ENCODE measurements at regions not wholly inside any gene's neighbourhood (a gene's known extent, or its start where the extent isn't known, plus 50 kb on each side); places are given as distances from the start of the nearest gene placed in this dataset.

- WGBS (ENCODE audit: insufficient coverage): 84% methylated on average over 13 of the region's 13 CpGs
- H3K4me3 Mint-ChIP-seq: no peak overlapping the region
- intact Hi-C loops (cut with micrococcal nuclease): no loop called here
- no peak overlapping the region for H3K27ac ChIP-seq (ENCODE audit: low read length)
- H3K4me1 Mint-ChIP-seq: no peaks in the 10 kb centered on the region
- H3K9me3 ChIP-seq (ENCODE audit: control insufficient read depth, insufficient read depth, low read length): no peaks in the 10 kb centered on the region
- H3K27me3 ChIP-seq (ENCODE audit: control insufficient read depth, insufficient read depth, low read length): no peaks in the 10 kb centered on the region
- TF ChIP-seq CTCF (IDR thresholded peaks at IDR 0.05): no peak
- no peaks in the 10 kb centered on the region for H3K36me3 Mint-ChIP-seq
- ATAC-seq (no peak), DNase-seq (no peak)
- no peaks in the 10 kb centered on the region for H3K4me1 ChIP-seq (ENCODE audit: control insufficient read depth, insufficient read depth, low read length)
- H3K27me3 Mint-ChIP-seq (ENCODE audit: low read depth in 2 of 2): peaks cover 0 to 4% of the 10 kb centered on the region in 2 donors
- no peak overlapping the region for H3K4me3 ChIP-seq (ENCODE audit: low read length)
- H3K36me3 ChIP-seq (ENCODE audit: control insufficient read depth, insufficient read depth, low read length): no peaks in the 10 kb centered on the region
- no peak overlapping the region for H3K27ac Mint-ChIP-seq
- peaks cover 0 to 8% of the 10 kb centered on the region in 2 donors for H3K9me3 Mint-ChIP-seq
Observed at GRCh38 chr2:2828774-2829368, 497.8 kb upstream of the MYT1L start.

- Histone ChIP-seq H3K27ac (ENCODE audit: low read length) (no peak overlapping the region), H3K27me3 (ENCODE audit: control insufficient read depth, insufficient read depth, low read length) (no peaks in the 10 kb centered on the region), H3K4me3 (ENCODE audit: low read length) (no peak overlapping the region), H3K4me1 (ENCODE audit: control insufficient read depth, insufficient read depth, low read length) (no peaks in the 10 kb centered on the region), H3K9me3 (ENCODE audit: control insufficient read depth, insufficient read depth, low read length) (no peaks in the 10 kb centered on the region), H3K36me3 (ENCODE audit: control insufficient read depth, insufficient read depth, low read length) (no peaks in the 10 kb centered on the region)
- ATAC-seq: no peak
- H3K36me3 Mint-ChIP-seq: no peaks in the 10 kb centered on the region
- H3K27ac Mint-ChIP-seq: no peak overlapping the region
- no peak for DNase-seq
- TF ChIP-seq CTCF (IDR thresholded peaks at IDR 0.05): no peak
- H3K9me3 Mint-ChIP-seq: peaks cover 0 to 8% of the 10 kb centered on the region in 2 donors
- peaks cover 0 to 4% of the 10 kb centered on the region in 2 donors for H3K27me3 Mint-ChIP-seq (ENCODE audit: low read depth in 2 of 2)
- 91% methylated on average over 8 of the region's 8 CpGs for WGBS (ENCODE audit: insufficient coverage)
- H3K4me1 Mint-ChIP-seq: no peaks in the 10 kb centered on the region
- no peak overlapping the region for H3K4me3 Mint-ChIP-seq
- intact Hi-C loops (cut with micrococcal nuclease): no loop called here
Observed at GRCh38 chr2:2827761-2828221, 496.7 kb upstream of the MYT1L start.

GRCh38 chr2:2827046-2827636 lies 496.1 kb upstream of the MYT1L start:
- Histone ChIP-seq H3K36me3 (ENCODE audit: control insufficient read depth, insufficient read depth, low read length) (no peaks in the 10 kb centered on the region), H3K27me3 (ENCODE audit: control insufficient read depth, insufficient read depth, low read length) (no peaks in the 10 kb centered on the region), H3K9me3 (ENCODE audit: control insufficient read depth, insufficient read depth, low read length) (no peaks in the 10 kb centered on the region), H3K4me1 (ENCODE audit: control insufficient read depth, insufficient read depth, low read length) (no peaks in the 10 kb centered on the region), H3K27ac (ENCODE audit: low read length) (no peak overlapping the region), H3K4me3 (ENCODE audit: low read length) (no peak overlapping the region)
- Mint-ChIP-seq H3K27me3 (ENCODE audit: low read depth in 2 of 2) (peaks cover 0 to 4% of the 10 kb centered on the region in 2 donors), H3K27ac (no peak overlapping the region), H3K4me3 (no peak overlapping the region), H3K36me3 (no peaks in the 10 kb centered on the region), H3K9me3 (peaks cover 0 to 8% of the 10 kb centered on the region in 2 donors), H3K4me1 (no peaks in the 10 kb centered on the region)
- intact Hi-C loops (cut with micrococcal nuclease): no loop called here
- no peak for TF ChIP-seq CTCF (IDR thresholded peaks at IDR 0.05)
- DNase-seq: peak in 1 of 2 donors; percentile 9
- 93% methylated on average over 14 of the region's 16 CpGs for WGBS (ENCODE audit: insufficient coverage)
- no peak for ATAC-seq

- peak in 1 of 2 donors; percentile 12 for DNase-seq
- intact Hi-C loops (cut with micrococcal nuclease): no loop called here
Observed at GRCh38 chr2:2826621-2827020, 495.5 kb upstream of the MYT1L start.

More at GRCh38 chr2:2826621-2827020, 495.5 kb upstream of the MYT1L start:
- Histone ChIP-seq H3K27me3 (ENCODE audit: control insufficient read depth, insufficient read depth, low read length) (no peaks in the 10 kb centered on the region), H3K4me1 (ENCODE audit: control insufficient read depth, insufficient read depth, low read length) (no peaks in the 10 kb centered on the region), H3K9me3 (ENCODE audit: control insufficient read depth, insufficient read depth, low read length) (no peaks in the 10 kb centered on the region), H3K27ac (ENCODE audit: low read length) (no peak overlapping the region), H3K36me3 (ENCODE audit: control insufficient read depth, insufficient read depth, low read length) (no peaks in the 10 kb centered on the region), H3K4me3 (ENCODE audit: low read length) (no peak overlapping the region)
- Mint-ChIP-seq H3K4me1 (no peaks in the 10 kb centered on the region), H3K27ac (no peak overlapping the region), H3K36me3 (no peaks in the 10 kb centered on the region), H3K4me3 (no peak overlapping the region), H3K27me3 (ENCODE audit: low read depth in 2 of 2) (peaks cover 0 to 4% of the 10 kb centered on the region in 2 donors), H3K9me3 (peaks cover 0 to 8% of the 10 kb centered on the region in 2 donors)
- no peak for TF ChIP-seq CTCF (IDR thresholded peaks at IDR 0.05)
- ATAC-seq: no peak
- WGBS (ENCODE audit: insufficient coverage): 80% methylated on average over 8 of the region's 8 CpGs
